PFSK-1 (cell line): ENCODE measurements at regions not wholly inside any gene's neighbourhood (a gene's known extent, or its start where the extent isn't known, plus 50 kb on each side); places are given as distances from the start of the nearest gene placed in this dataset.

ENCODE experiments used
- FOXP2 ChIP-seq: optimal IDR thresholded peaks from 2 replicates; pipeline ENCODE3; 2011; ENCODE audit warnings: borderline replicate concordance, control low read depth, inconsistent platforms; ENCODE audit not compliant: insufficient read depth; ENCODE audit errors: extremely low read length, extremely low read depth
- POLR2AphosphoS5 ChIP-seq: IDR thresholded peaks from 2 replicates; pipeline ENCODE4 v1.6.1; 2012; ENCODE audit warnings: low read depth, mild to moderate bottlenecking, control low read depth, low read length, moderate library complexity
- SIN3A ChIP-seq: IDR thresholded peaks from 2 replicates; pipeline ENCODE4 v1.6.1; 2012; ENCODE audit warnings: mild to moderate bottlenecking, low read length, moderate library complexity, borderline replicate concordance; ENCODE audit not compliant: insufficient read depth
- TAF1 ChIP-seq: IDR thresholded peaks from 2 replicates; pipeline ENCODE4 v1.6.1; 2012; ENCODE audit warnings: low read length, control low read depth, borderline replicate concordance; ENCODE audit not compliant: insufficient read depth
- TF ChIP-seq, protein P1 (sequence below), 2 experiments: IDR thresholded peaks; 2 replicates each; pipeline versions ENCODE4 v1.6.1 to v1.8.0; 2011 to 2012; ENCODE audit warnings: low read depth in 2 of 2, low read length in 2 of 2, control low read depth in 1 of 2, inconsistent platforms in 1 of 2, mild to moderate bottlenecking in 1 of 2, moderate library complexity in 1 of 2; ENCODE audit not compliant: insufficient read depth in 1 of 2

DNA sequence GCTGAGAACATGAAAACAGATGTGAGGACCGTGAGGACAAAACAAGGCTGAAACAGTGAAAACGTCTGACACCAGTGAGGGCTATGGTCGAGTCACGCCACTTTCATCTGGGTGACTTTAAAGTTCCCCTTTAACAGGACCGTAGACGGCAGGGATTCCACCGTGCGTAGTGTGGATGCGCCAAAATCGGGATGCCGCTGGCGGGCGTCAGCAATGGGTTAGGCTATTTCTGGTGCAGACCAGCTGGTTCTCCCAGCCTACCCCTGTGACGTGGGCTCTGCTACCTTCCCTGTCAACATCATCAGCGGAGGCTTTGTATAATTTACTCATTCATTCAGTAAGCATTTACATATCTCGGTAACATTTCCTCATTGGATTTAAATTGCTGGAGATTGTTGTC lies 246.6 kb upstream of the AJAP1 start:
- TF ChIP-seq POLR2AphosphoS5 (no peak), FOXP2 (no peak), SIN3A (no peak), TAF1 (no peak)
- TF ChIP-seq, protein P1, sequence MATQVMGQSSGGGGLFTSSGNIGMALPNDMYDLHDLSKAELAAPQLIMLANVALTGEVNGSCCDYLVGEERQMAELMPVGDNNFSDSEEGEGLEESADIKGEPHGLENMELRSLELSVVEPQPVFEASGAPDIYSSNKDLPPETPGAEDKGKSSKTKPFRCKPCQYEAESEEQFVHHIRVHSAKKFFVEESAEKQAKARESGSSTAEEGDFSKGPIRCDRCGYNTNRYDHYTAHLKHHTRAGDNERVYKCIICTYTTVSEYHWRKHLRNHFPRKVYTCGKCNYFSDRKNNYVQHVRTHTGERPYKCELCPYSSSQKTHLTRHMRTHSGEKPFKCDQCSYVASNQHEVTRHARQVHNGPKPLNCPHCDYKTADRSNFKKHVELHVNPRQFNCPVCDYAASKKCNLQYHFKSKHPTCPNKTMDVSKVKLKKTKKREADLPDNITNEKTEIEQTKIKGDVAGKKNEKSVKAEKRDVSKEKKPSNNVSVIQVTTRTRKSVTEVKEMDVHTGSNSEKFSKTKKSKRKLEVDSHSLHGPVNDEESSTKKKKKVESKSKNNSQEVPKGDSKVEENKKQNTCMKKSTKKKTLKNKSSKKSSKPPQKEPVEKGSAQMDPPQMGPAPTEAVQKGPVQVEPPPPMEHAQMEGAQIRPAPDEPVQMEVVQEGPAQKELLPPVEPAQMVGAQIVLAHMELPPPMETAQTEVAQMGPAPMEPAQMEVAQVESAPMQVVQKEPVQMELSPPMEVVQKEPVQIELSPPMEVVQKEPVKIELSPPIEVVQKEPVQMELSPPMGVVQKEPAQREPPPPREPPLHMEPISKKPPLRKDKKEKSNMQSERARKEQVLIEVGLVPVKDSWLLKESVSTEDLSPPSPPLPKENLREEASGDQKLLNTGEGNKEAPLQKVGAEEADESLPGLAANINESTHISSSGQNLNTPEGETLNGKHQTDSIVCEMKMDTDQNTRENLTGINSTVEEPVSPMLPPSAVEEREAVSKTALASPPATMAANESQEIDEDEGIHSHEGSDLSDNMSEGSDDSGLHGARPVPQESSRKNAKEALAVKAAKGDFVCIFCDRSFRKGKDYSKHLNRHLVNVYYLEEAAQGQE (IDR thresholded peaks at IDR 0.05; ENCODE audit: insufficient read depth in 1 of 2, low read depth in 2 of 2, low read length in 2 of 2) = no peak

DNA sequence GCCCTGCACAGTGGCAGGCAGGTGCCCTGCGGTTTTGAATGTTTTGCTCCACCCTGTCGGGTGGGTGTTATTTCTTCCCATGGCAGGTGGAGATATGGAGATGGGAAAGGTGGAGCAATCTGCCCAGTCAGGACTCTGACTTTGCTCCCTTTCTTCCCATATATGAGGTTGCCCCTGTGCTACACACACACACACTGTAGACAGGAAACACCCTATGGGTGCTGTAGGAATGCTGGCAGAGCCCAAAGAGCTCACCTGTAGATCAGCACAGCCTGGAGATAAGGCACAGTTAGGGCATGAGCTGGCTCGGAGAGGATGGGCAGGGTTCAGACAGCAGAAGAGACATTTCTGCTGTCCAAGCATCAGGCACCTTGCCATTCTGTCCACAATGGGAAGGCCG lies 246.0 kb upstream of the AJAP1 start:
- TF ChIP-seq TAF1 (no peak), FOXP2 (no peak), POLR2AphosphoS5 (no peak), SIN3A (no peak)
- TF ChIP-seq, protein P1 (IDR thresholded peaks at IDR 0.05; ENCODE audit: insufficient read depth in 1 of 2, low read depth in 2 of 2, low read length in 2 of 2) = no peak

DNA sequence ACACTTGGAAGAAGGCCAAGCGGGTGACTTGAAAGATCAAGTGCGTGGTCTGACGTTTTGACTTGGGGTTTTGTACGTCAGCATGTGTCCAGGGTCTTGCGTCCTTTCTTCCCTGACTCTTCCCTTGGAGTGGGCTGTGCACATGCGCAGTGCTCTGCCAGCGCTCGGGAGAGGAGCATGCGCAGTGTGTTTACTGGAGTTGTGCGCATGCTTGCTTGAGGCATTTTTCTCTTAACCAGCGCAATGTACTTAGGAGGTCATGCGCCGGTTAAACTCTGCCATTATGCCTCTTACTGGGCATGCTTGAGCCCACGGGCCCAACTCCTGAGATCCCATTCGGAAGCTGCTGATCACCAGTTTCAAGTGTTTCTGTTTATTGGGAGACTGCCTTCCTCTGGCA lies 242.5 kb upstream of the AJAP1 start:
- TF ChIP-seq, protein P1 (IDR thresholded peaks at IDR 0.05; ENCODE audit: insufficient read depth in 1 of 2, low read depth in 2 of 2, low read length in 2 of 2) = no peak
- TF ChIP-seq TAF1 = no peak
- TF ChIP-seq POLR2AphosphoS5 = no peak
- TF ChIP-seq SIN3A = no peak
- no peak for TF ChIP-seq FOXP2

DNA sequence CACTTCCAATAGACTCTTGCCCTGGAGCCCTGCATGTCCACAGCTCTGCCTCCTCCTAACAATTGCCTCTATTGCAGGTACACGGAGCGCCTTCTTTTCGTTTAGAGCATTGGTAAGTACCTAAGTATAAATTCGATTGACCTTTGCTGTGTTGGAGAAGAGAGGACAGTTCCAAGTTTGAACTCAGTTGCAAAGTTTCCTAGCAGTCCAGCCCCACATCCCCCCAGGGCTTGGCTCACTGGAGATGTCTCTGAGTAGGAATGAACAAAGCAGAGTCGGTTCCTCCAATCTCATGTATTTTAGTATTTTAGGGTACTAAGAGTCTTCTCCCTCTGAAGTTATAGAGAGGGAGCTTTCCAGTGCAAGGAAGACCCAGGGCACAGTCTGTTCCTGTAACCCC lies 238.9 kb upstream of the AJAP1 start:
- TF ChIP-seq, protein P1 (IDR thresholded peaks at IDR 0.05; ENCODE audit: insufficient read depth in 1 of 2, low read depth in 2 of 2, low read length in 2 of 2) = no peak
- TF ChIP-seq POLR2AphosphoS5 = no peak
- TF ChIP-seq TAF1 = no peak
- no peak for TF ChIP-seq SIN3A
- TF ChIP-seq FOXP2 = no peak

DNA sequence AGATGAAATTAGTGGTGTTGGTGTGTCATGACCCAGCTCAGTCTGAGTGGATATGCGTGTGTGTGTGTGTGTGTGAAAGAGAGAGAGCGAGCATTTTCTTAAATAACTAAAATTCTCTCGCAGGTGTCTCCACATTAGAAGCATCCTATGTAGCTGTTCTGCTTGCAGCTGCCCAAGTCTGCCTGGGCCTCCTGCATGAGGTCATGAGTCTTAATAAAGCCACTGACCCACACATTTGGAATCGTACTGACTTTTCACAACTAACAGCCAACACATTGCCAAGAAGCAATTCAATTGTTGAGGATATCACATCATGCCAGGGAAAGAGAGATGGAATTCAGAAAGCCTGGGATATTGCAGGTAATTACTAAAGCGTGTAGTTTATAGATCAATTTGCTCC lies 238.2 kb upstream of the AJAP1 start:
- TF ChIP-seq, protein P1 (IDR thresholded peaks at IDR 0.05; ENCODE audit: insufficient read depth in 1 of 2, low read depth in 2 of 2, low read length in 2 of 2) = no peak
- TF ChIP-seq FOXP2 (no peak), SIN3A (no peak)
